Muscle of leg (tissue), 3 donors: ENCODE measurements at regions not wholly inside any gene's neighbourhood (a gene's known extent, or its start where the extent isn't known, plus 50 kb on each side); places are given as distances from the start of the nearest gene placed in this dataset.

Source experiments
- DNase-seq: peaks from one replicate; pipeline ENCODE4 v3.0.0; 2013
- H3K27ac ChIP-seq: one replicate; pipeline ENCODE4 v1.5.1; 2013; ENCODE audit warnings: mild to moderate bottlenecking, low read length, control low read depth
- H3K27me3 ChIP-seq: one replicate; pipeline ENCODE4 v1.6.1; 2013; ENCODE audit warnings: low read length; ENCODE audit not compliant: control insufficient read depth, insufficient read depth
- H3K36me3 ChIP-seq: one replicate; pipeline ENCODE4 v1.6.1; 2013; ENCODE audit warnings: low read length; ENCODE audit not compliant: control insufficient read depth, insufficient read depth
- H3K4me1 ChIP-seq: one replicate; pipeline ENCODE4 v1.6.1; 2013; ENCODE audit warnings: low read length; ENCODE audit not compliant: control insufficient read depth, insufficient read depth
- H3K4me3 ChIP-seq: one replicate; pipeline ENCODE4 v1.5.1; 2013; ENCODE audit warnings: low read length, control low read depth
- H3K9me3 ChIP-seq: replicated peaks from 2 replicates; pipeline ENCODE4 v1.6.1; 2013; ENCODE audit warnings: low read depth, low read length; ENCODE audit not compliant: control insufficient read depth
- WGBS: methylation state at CpG from one replicate; pipeline ENCODE4 v1.1.5; 2013; ENCODE audit warnings: missing lambda C conversion rate; ENCODE audit not compliant: insufficient coverage; 5-methylcytosine and 5-hydroxymethylcytosine counted together

GRCh38 chr5:91851670-91852069 lies 468.6 kb upstream of the ARRDC3 start:
- DNase-seq, result no peak
- no peaks in the 10 kb centered on the region for H3K36me3 ChIP-seq
- WGBS, result no CpG with 5 or more reads among the region's 2 CpGs
- H3K4me3 ChIP-seq, result no peak overlapping the region
- H3K27ac ChIP-seq, result no peak overlapping the region
- no peaks in the 10 kb centered on the region for H3K4me1 ChIP-seq
- H3K9me3 ChIP-seq, result no peaks in the 10 kb centered on the region
- H3K27me3 ChIP-seq, result no peaks in the 10 kb centered on the region

- Histone ChIP-seq H3K36me3 (no peaks in the 10 kb centered on the region), H3K4me3 (no peak overlapping the region), H3K9me3 (no peaks in the 10 kb centered on the region), H3K4me1 (no peaks in the 10 kb centered on the region), H3K27me3 (no peaks in the 10 kb centered on the region), H3K27ac (no peak overlapping the region)
- no peak for DNase-seq
- no CpG with 5 or more reads among the region's 2 CpGs for WGBS
These were observed 466.9 kb upstream of the ARRDC3 start for GRCh38 chr5:91850031-91850430.

GRCh38 chr5:91849069-91849468 lies 466.0 kb upstream of the ARRDC3 start:
- Histone ChIP-seq H3K27ac (no peak overlapping the region), H3K9me3 (no peaks in the 10 kb centered on the region), H3K4me1 (no peaks in the 10 kb centered on the region), H3K4me3 (no peak overlapping the region), H3K36me3 (no peaks in the 10 kb centered on the region), H3K27me3 (no peaks in the 10 kb centered on the region)
- no peak for DNase-seq
- WGBS, result 80% methylated on average over 1 of the region's 3 CpGs

GRCh38 chr5:91848453-91848852 lies 465.3 kb upstream of the ARRDC3 start:
- DNase-seq, result no peak
- no CpG with 5 or more reads among the region's 3 CpGs for WGBS

GRCh38 chr5:91841423-91841822 lies 458.3 kb upstream of the ARRDC3 start:
- Histone ChIP-seq H3K27ac (no peak overlapping the region), H3K36me3 (no peaks in the 10 kb centered on the region), H3K4me1 (no peaks in the 10 kb centered on the region), H3K9me3 (no peaks in the 10 kb centered on the region), H3K4me3 (no peak overlapping the region), H3K27me3 (no peaks in the 10 kb centered on the region)
- no peak for DNase-seq

More at GRCh38 chr5:91848453-91848852, 465.3 kb upstream of the ARRDC3 start:
- H3K27ac ChIP-seq, result no peak overlapping the region
- no peaks in the 10 kb centered on the region for H3K36me3 ChIP-seq
- no peaks in the 10 kb centered on the region for H3K9me3 ChIP-seq
- H3K27me3 ChIP-seq, result no peaks in the 10 kb centered on the region
- H3K4me1 ChIP-seq, result no peaks in the 10 kb centered on the region
- no peak overlapping the region for H3K4me3 ChIP-seq

GRCh38 chr5:91840412-91840811 lies 457.3 kb upstream of the ARRDC3 start:
- no CpG with 5 or more reads among the region's 4 CpGs for WGBS
- Histone ChIP-seq H3K9me3 (no peaks in the 10 kb centered on the region), H3K27me3 (no peaks in the 10 kb centered on the region), H3K36me3 (no peaks in the 10 kb centered on the region), H3K4me3 (no peak overlapping the region), H3K27ac (no peak overlapping the region), H3K4me1 (no peaks in the 10 kb centered on the region)
- no peak for DNase-seq

- Histone ChIP-seq H3K4me1 (no peaks in the 10 kb centered on the region), H3K27ac (no peak overlapping the region), H3K4me3 (no peak overlapping the region), H3K27me3 (no peaks in the 10 kb centered on the region), H3K36me3 (no peaks in the 10 kb centered on the region), H3K9me3 (no peaks in the 10 kb centered on the region)
- DNase-seq, result no peak
- no CpG with 5 or more reads among the region's 4 CpGs for WGBS
These were observed 456.6 kb upstream of the ARRDC3 start for GRCh38 chr5:91839721-91840120.

- Histone ChIP-seq H3K36me3 (no peaks in the 10 kb centered on the region), H3K9me3 (no peaks in the 10 kb centered on the region), H3K27ac (no peak overlapping the region), H3K27me3 (no peaks in the 10 kb centered on the region), H3K4me3 (no peak overlapping the region), H3K4me1 (no peaks in the 10 kb centered on the region)
- no CpG with 5 or more reads among the region's 2 CpGs for WGBS
- no peak for DNase-seq
These were observed 456.1 kb upstream of the ARRDC3 start for GRCh38 chr5:91839233-91839632.

GRCh38 chr5:91830361-91830953 lies 447.3 kb upstream of the ARRDC3 start:
- 65% methylated on average over 3 of the region's 5 CpGs for WGBS
- no peaks in the 10 kb centered on the region for H3K27me3 ChIP-seq

GRCh38 chr5:91825618-91826017 lies 442.5 kb upstream of the ARRDC3 start:
- H3K4me3 ChIP-seq, result no peak overlapping the region
- no peaks in the 10 kb centered on the region for H3K27me3 ChIP-seq
- H3K9me3 ChIP-seq, result no peaks in the 10 kb centered on the region
- DNase-seq, result no peak
- no peaks in the 10 kb centered on the region for H3K4me1 ChIP-seq
- H3K36me3 ChIP-seq, result no peaks in the 10 kb centered on the region
- no peak overlapping the region for H3K27ac ChIP-seq
- WGBS, result no CpG with 5 or more reads among the region's 4 CpGs

More at GRCh38 chr5:91830361-91830953, 447.3 kb upstream of the ARRDC3 start:
- H3K27ac ChIP-seq, result no peak overlapping the region
- no peak for DNase-seq
- no peaks in the 10 kb centered on the region for H3K36me3 ChIP-seq
- H3K4me1 ChIP-seq, result no peaks in the 10 kb centered on the region
- no peak overlapping the region for H3K4me3 ChIP-seq
- H3K9me3 ChIP-seq, result no peaks in the 10 kb centered on the region

GRCh38 chr5:91824406-91824805 lies 441.3 kb upstream of the ARRDC3 start:
- Histone ChIP-seq H3K9me3 (no peaks in the 10 kb centered on the region), H3K36me3 (no peaks in the 10 kb centered on the region), H3K27me3 (no peaks in the 10 kb centered on the region), H3K4me3 (no peak overlapping the region), H3K4me1 (no peaks in the 10 kb centered on the region), H3K27ac (no peak overlapping the region)
- DNase-seq, result no peak
- no CpG with 5 or more reads among the region's 2 CpGs for WGBS
